Left lung (tissue), 4 donors: ENCODE measurements at regions not wholly inside any gene's neighbourhood (a gene's known extent, or its start where the extent isn't known, plus 50 kb on each side); places are given as distances from the start of the nearest gene placed in this dataset.
A peak's percentile ranks its signal among the peaks of the same experiment; 100 is the strongest.

Experiments used
- ATAC-seq: fragments of 200-7000 bp; cut with Tn5 transposase; one replicate; pipeline ENCODE4 v1.9.1; 2020; ENCODE audit warnings: moderate library complexity
- DNase-seq, 4 donors: peaks; one replicate each; pipeline ENCODE4 v3.0.0-alpha.2; 2013 to 2020
- H3K27ac ChIP-seq, 2 donors: fragments of 200-600 bp; sonication (generic) in 1 of 2; one replicate each; pipeline versions ENCODE4 v1.5.0 to v1.8.0; 2020 to 2021
- H3K27me3 ChIP-seq, 2 donors: fragments of 200-600 bp; sonication (generic) in 1 of 2; one replicate each; pipeline versions ENCODE4 v1.5.0 to v1.8.0; 2020 to 2021
- H3K36me3 ChIP-seq, 2 donors: fragments of 200-600 bp; sonication (generic) in 1 of 2; one replicate each; pipeline versions ENCODE4 v1.5.0 to v1.8.0; 2020 to 2021
- H3K4me1 ChIP-seq, 2 donors: fragments of 200-600 bp; one replicate each; pipeline ENCODE4 v1.8.0; 2021
- H3K4me3 ChIP-seq, 2 donors: fragments of 200-600 bp; sonication (generic) in 1 of 2; one replicate each; pipeline versions ENCODE4 v1.5.0 to v1.8.0; 2020 to 2021; ENCODE audit warnings: mild to moderate bottlenecking in 1 of 2
- H3K9me3 ChIP-seq, 2 donors: fragments of 200-600 bp; sonication (generic) in 1 of 2; one replicate each; pipeline versions ENCODE4 v1.5.0 to v1.8.0; 2020 to 2021
- intact Hi-C, 2 donors: fragments of 100-400 bp; cut with DNase I; formaldehyde crosslinking; loops; one replicate each; pipeline versions ENCODE4 v1.11.2 to v1.14.2; 2022
- TF ChIP-seq, protein P1 (sequence below), 2 donors: fragments of 200-600 bp; sonication (generic) in 1 of 2; IDR thresholded peaks; one replicate each; pipeline versions ENCODE4 v1.5.0 to v1.8.0; 2021; ENCODE audit warnings: antibody characterized with exemption in 2 of 2
- donor health status: DM: no; HTN: yes; CAD: no.
- donor health status: DM: no; HTN: no; CAD: no.

DNA sequence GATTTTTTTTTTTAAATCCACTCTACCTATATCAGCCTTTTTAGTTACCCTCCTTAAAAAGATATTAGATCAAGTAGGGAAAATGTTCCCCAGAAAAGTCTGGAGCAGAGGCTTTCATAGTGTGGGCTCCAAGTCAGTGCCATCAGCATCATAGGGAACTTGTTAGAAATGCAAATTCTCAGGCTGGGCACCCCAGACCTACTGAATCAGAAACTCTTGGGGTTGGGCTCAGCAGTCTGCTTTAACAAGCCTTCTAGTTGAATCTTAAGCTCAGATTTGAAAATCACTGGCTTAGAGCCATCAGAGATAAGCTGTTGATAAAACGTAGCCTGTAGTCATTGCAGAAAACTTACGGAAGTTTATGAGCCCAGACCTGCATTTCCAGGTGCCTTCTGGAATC, 140.1 kb downstream of the TMEM38B start:
- intact Hi-C loops: no loop called here

DNA sequence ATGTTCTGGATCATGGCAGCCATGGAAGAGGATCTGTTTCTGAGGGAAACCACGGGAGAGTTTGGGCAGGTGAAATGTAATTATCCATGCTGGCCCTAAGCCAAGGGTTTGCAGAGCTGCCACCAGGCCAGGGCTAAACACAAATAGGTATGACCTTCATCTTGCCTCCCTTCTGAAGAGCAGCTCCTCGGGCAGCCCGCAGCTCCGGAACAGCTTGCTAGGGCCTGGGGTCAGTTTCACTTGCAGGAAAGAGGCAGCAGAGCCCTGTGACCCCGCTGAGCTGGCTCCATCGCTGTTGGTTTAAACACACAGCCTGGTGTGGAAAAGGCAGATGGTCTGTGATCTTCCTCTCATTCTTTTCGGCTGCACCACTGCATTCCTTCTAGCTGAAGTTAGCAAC, 141.4 kb downstream of the TMEM38B start:
- no peaks in the 10 kb centered on the region for H3K36me3 ChIP-seq
- H3K27me3 ChIP-seq: no peaks in the 10 kb centered on the region
- DNase-seq (peak in 1 of 4 donors; percentile 62), ATAC-seq (no peak)
- TF ChIP-seq, protein P1, sequence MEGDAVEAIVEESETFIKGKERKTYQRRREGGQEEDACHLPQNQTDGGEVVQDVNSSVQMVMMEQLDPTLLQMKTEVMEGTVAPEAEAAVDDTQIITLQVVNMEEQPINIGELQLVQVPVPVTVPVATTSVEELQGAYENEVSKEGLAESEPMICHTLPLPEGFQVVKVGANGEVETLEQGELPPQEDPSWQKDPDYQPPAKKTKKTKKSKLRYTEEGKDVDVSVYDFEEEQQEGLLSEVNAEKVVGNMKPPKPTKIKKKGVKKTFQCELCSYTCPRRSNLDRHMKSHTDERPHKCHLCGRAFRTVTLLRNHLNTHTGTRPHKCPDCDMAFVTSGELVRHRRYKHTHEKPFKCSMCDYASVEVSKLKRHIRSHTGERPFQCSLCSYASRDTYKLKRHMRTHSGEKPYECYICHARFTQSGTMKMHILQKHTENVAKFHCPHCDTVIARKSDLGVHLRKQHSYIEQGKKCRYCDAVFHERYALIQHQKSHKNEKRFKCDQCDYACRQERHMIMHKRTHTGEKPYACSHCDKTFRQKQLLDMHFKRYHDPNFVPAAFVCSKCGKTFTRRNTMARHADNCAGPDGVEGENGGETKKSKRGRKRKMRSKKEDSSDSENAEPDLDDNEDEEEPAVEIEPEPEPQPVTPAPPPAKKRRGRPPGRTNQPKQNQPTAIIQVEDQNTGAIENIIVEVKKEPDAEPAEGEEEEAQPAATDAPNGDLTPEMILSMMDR (IDR thresholded peaks at IDR 0.05): no peak
- H3K4me3 ChIP-seq: no peak overlapping the region
- H3K9me3 ChIP-seq: no peaks in the 10 kb centered on the region
- intact Hi-C loops: no loop called here
- no peaks in the 10 kb centered on the region for H3K4me1 ChIP-seq
- H3K27ac ChIP-seq: no peak overlapping the region

More for the DNA sequence above, 140.1 kb downstream of the TMEM38B start:
- Histone ChIP-seq H3K9me3 (no peaks in the 10 kb centered on the region), H3K27ac (no peak overlapping the region), H3K4me3 (no peak overlapping the region), H3K27me3 (no peaks in the 10 kb centered on the region), H3K4me1 (no peaks in the 10 kb centered on the region), H3K36me3 (no peaks in the 10 kb centered on the region)
- TF ChIP-seq, protein P1 (IDR thresholded peaks at IDR 0.05): no peak
- DNase-seq (no peak), ATAC-seq (no peak)

DNA sequence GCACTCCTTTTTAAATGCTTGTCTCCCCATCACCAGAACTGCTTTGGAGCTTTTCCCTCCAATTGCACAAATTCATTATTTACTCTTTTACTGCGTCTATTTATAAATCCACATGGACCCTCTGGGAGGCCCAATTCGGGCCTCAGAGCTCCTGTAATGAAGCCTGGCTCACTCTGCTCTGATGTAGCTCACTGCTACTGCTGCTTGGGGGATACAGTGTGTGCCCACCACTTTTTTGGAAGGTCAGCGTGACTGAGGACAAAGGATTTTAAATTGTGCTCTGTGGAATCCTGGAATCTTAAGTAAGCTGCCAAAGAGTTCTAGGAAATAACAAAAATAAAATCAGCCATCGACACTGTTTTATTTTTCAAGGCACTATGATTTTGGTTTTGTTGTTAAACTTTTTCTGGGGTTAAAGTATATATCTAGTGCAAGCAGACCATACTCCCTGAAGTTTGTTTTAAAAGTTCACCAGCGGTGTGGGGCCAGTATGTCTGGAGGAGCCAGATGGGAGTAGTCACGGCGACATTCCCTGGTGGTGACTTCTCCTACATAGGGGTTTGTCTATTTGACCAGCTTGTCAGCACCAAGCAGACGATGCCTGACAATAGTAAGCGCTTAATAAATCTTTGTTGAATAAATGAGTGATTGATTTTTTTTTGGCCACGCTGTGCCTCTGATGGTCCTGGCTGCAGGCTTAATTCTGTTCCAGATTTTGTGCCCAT, 142.8 kb downstream of the TMEM38B start:
- Histone ChIP-seq H3K36me3 (no peaks in the 10 kb centered on the region), H3K4me3 (no peak overlapping the region), H3K9me3 (no peaks in the 10 kb centered on the region), H3K27ac (no peak overlapping the region), H3K4me1 (no peaks in the 10 kb centered on the region), H3K27me3 (no peaks in the 10 kb centered on the region)
- ATAC-seq (no peak), DNase-seq (no peak)
- TF ChIP-seq, protein P1 (IDR thresholded peaks at IDR 0.05): no peak
- intact Hi-C loops: no loop called here

DNA sequence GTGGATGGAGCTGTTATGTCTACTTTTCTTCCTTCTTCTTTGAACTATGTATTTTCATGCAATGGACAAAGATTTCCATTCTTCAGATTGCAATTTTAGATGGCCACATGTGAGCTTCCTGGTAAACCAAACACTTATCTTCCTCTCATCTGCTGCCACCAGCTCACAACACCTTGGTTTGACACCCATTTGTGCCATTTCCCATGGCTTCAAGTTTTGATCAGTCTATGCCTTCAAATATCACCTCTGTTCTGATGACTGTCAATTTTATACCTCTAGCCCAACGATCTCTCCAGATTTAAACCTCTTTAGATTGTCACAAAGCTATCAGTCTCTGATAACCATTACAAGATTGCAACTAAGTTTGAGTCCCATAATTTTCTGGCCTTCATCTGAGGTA, 147.2 kb downstream of the TMEM38B start:
- ATAC-seq (no peak), DNase-seq (no peak)
- no peaks in the 10 kb centered on the region for H3K36me3 ChIP-seq
- intact Hi-C loops: no loop called here
- H3K9me3 ChIP-seq: no peaks in the 10 kb centered on the region
- no peaks in the 10 kb centered on the region for H3K27me3 ChIP-seq
- H3K4me1 ChIP-seq: no peaks in the 10 kb centered on the region
- TF ChIP-seq, protein P1 (IDR thresholded peaks at IDR 0.05): no peak
- no peak overlapping the region for H3K27ac ChIP-seq
- H3K4me3 ChIP-seq: no peak overlapping the region

DNA sequence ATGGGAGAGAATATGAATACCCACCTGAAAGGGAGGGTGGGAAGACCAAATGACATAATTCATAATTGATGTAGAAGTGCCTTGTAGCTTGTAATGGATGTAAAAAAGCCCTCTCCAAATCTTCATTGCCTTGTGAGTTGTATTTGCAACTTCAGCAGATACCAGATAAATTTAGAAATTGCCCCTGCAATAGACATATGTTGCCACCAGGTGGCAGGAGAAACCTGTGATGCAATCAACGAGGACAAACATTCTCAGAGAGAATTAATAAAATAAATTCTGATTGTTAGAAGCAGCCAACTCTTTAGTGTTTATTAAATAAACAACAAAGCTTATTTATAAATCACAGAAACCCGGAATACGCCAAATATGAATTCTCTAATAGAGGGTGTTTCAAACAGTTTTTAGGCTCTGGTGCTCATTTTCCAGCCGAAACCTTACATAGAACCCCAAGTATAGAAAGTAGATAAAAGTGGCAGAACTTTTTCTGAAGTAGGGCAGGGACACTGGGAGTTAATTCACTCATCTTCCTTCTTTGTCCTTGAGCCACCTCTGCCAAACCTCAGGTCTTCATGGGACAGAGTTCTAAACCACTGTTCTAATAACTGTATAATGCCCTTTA, 147.8 kb downstream of the TMEM38B start:
- no peak overlapping the region for H3K4me3 ChIP-seq
- no peaks in the 10 kb centered on the region for H3K27me3 ChIP-seq
- peak; percentile 60 for ATAC-seq
- no peaks in the 10 kb centered on the region for H3K36me3 ChIP-seq
- intact Hi-C loops: no loop called here
- H3K9me3 ChIP-seq: no peaks in the 10 kb centered on the region
- H3K4me1 ChIP-seq: no peaks in the 10 kb centered on the region
- no peak overlapping the region for H3K27ac ChIP-seq
- peak in 2 of 4 donors; percentile 17 to 35 for DNase-seq
- TF ChIP-seq, protein P1 (IDR thresholded peaks at IDR 0.05): peak; percentile 58 to 87
